A549 (cell line): ENCODE measurements at regions not wholly inside any gene's neighbourhood (a gene's known extent, or its start where the extent isn't known, plus 50 kb on each side); places are given as distances from the start of the nearest gene placed in this dataset.
A peak's percentile ranks its signal among the peaks of the same experiment; 100 is the strongest.
"Not testable (repeated sequence)": the region's sequence is repeated elsewhere in the genome, so short reads cannot be mapped to it uniquely, and the experiment has no call there.

ENCODE experiments used
- ATAC-seq, 2 experiments: fragments of 200-7000 bp in 1 of 2; fragments of >200 bp in 1 of 2; cut with Nextera tagmentation in 1 of 2; cut with Tn5 transposase in 1 of 2; 3 replicates each; pipeline versions ENCODE4 v1.8.0 to v1.9.1; 2018 to 2020; ENCODE audit warnings: mild to moderate bottlenecking in 1 of 2, moderate library complexity in 1 of 2
- CTCF ChIA-PET: fragments of 300-600 bp; sonication (Branson Sonifier 250); formaldehyde crosslinking; extraction: SDS; loops from one replicate; lab custom pipeline; 2021; ENCODE audit warnings: antibody characterized with exemption, inconsistent platforms; lab: Yijun Ruan, JAX
- POLR2A ChIA-PET: fragments of 350-600 bp; formaldehyde crosslinking; extraction: SDS; loops from one replicate; lab custom pipeline; 2021; ENCODE audit warnings: antibody characterized with exemption, inconsistent platforms; lab: Yijun Ruan, JAX
- DNase-seq, 2 experiments: peaks; one replicate each; pipeline versions ENCODE4 v3.0.0 to v3.0.0-alpha.2; 2011 to 2016; ENCODE audit warnings: low read depth in 1 of 2, low spot score in 1 of 2
- FAIRE-seq: peaks from 2 replicates; lab custom pipeline; 2011; peaks lifted over from hg19 to GRCh38; lab: Jason Lieb, UNC
- H3K27ac ChIP-seq, 2 experiments: fragments of >200 bp; sonication (Bioruptor Twin); formaldehyde crosslinking; 3 replicates each; pipeline ENCODE4 v1.5.1; 2016 to 2017
- H3K4me1 ChIP-seq: fragments of >200 bp; sonication (Bioruptor Twin); formaldehyde crosslinking; 3 replicates; pipeline ENCODE4 v1.6.1; 2016
- H3K4me2 ChIP-seq: fragments of >200 bp; sonication (Bioruptor Twin); formaldehyde crosslinking; 3 replicates; pipeline ENCODE4 v1.6.1; 2016
- H3K4me3 ChIP-seq: fragments of >200 bp; sonication (Bioruptor Twin); formaldehyde crosslinking; 3 replicates; pipeline ENCODE4 v1.5.1; 2016
- H3K9me3 ChIP-seq: fragments of >200 bp; sonication (Bioruptor Twin); formaldehyde crosslinking; 3 replicates; pipeline ENCODE4 v1.6.1; 2016
- BHLHE40 ChIP-seq: IDR thresholded peaks from 2 replicates; pipeline ENCODE4 v1.6.1; 2012; ENCODE audit warnings: low read depth, low read length, inconsistent platforms
- CBX2 ChIP-seq: fragments of 200-600 bp; sonication (generic); IDR thresholded peaks from 2 replicates; pipeline ENCODE4 v1.6.1; 2016; ENCODE audit warnings: low read depth, mild to moderate bottlenecking, borderline replicate concordance
- CEBPB ChIP-seq, 2 experiments: fragments of >200 bp in 1 of 2; sonication (Bioruptor Twin) in 1 of 2; formaldehyde crosslinking in 1 of 2; IDR thresholded peaks; 2 replicates each; pipeline ENCODE4 v1.6.1; 2012 to 2016
- EHMT2 ChIP-seq: fragments of 200-600 bp; sonication (generic); IDR thresholded peaks from 2 replicates; pipeline ENCODE4 v1.6.1; 2016; ENCODE audit warnings: antibody characterized with exemption, low read depth, mild to moderate bottlenecking, moderate library complexity
- EP300 ChIP-seq, 2 experiments: fragments of >200 bp; sonication (Bioruptor Twin); formaldehyde crosslinking; IDR thresholded peaks; 2 replicates in 1 of 2; 3 replicates in 1 of 2; pipeline ENCODE4 v1.6.1; 2016 to 2017
- FOXS1 ChIP-seq: fragments of 250-450 bp; sonication (Bioruptor Pico); IDR thresholded peaks from 2 replicates; pipeline ENCODE4 v1.5.0; 2020; ENCODE audit warnings: mild to moderate bottlenecking, moderate library complexity
- GATA3 ChIP-seq: IDR thresholded peaks from 2 replicates; pipeline ENCODE4 v1.6.1; 2012; ENCODE audit warnings: borderline replicate concordance
- HEYL ChIP-seq: fragments of 250-450 bp; sonication (Bioruptor Pico); IDR thresholded peaks from 2 replicates; pipeline ENCODE4 v1.8.0; 2021; ENCODE audit warnings: mild to moderate bottlenecking, moderate library complexity
- HOXA7 ChIP-seq: fragments of 250-450 bp; sonication (Bioruptor Pico); IDR thresholded peaks from 2 replicates; pipeline ENCODE4 v1.5.0; 2020; ENCODE audit warnings: mild to moderate bottlenecking, moderate library complexity
- HOXB5 ChIP-seq: fragments of 250-450 bp; sonication (Bioruptor Pico); IDR thresholded peaks from 2 replicates; pipeline ENCODE4 v1.5.0; 2020; ENCODE audit warnings: mild to moderate bottlenecking, moderate library complexity
- JUNB ChIP-seq: fragments of >200 bp; sonication (Bioruptor Twin); formaldehyde crosslinking; IDR thresholded peaks from 2 replicates; pipeline ENCODE4 v1.6.1; 2016
- KDM1A ChIP-seq: fragments of 200-600 bp; sonication (generic); IDR thresholded peaks from 2 replicates; pipeline ENCODE4 v1.6.1; 2016; ENCODE audit warnings: low read depth, mild to moderate bottlenecking
- KDM5A ChIP-seq: fragments of 200-600 bp; sonication (generic); IDR thresholded peaks from 2 replicates; pipeline ENCODE4 v1.6.1; 2016; ENCODE audit warnings: antibody characterized with exemption, mild to moderate bottlenecking
- MAFK ChIP-seq: fragments of 450-650 bp; IDR thresholded peaks from 2 replicates; pipeline ENCODE4 v1.6.1; 2014; ENCODE audit not compliant: partially characterized antibody
- MAZ ChIP-seq: fragments of 150-350 bp; IDR thresholded peaks from 2 replicates; pipeline ENCODE4 v1.6.1; 2014; ENCODE audit warnings: antibody characterized with exemption, low read depth, low read length, borderline replicate concordance
- NFE2L2 ChIP-seq: fragments of 150-350 bp; conservative IDR thresholded peaks from 2 replicates; pipeline ENCODE4 v1.6.1; 2014; ENCODE audit warnings: low read length
- POLR2A ChIP-seq: IDR thresholded peaks from 2 replicates; pipeline ENCODE4 v1.6.1; 2012; ENCODE audit warnings: mild to moderate bottlenecking, low read length
- RCOR1 ChIP-seq: fragments of 150-350 bp; IDR thresholded peaks from 2 replicates; pipeline ENCODE4 v1.6.1; 2014; ENCODE audit warnings: antibody characterized with exemption, low read length, low read depth
- SMC3 ChIP-seq: fragments of >200 bp; sonication (Bioruptor Twin); formaldehyde crosslinking; IDR thresholded peaks from 3 replicates; pipeline ENCODE4 v1.6.1; 2018; ENCODE audit warnings: inconsistent platforms
- TFCP2L1 ChIP-seq: fragments of 250-450 bp; sonication (Bioruptor Pico); IDR thresholded peaks from 2 replicates; pipeline ENCODE4 v1.5.0; 2021; ENCODE audit warnings: mild to moderate bottlenecking
- WGBS: methylation state at CpG from one replicate; pipeline ENCODE4 v1.1.6; 2017; ENCODE audit errors: missing lambda C conversion rate; 5-methylcytosine and 5-hydroxymethylcytosine counted together
- TF ChIP-seq, protein P1 (sequence below): IDR thresholded peaks from 2 replicates; pipeline ENCODE4 v1.6.1; 2012; ENCODE audit warnings: low read depth, borderline replicate concordance
- TF ChIP-seq, protein P2 (sequence below): IDR thresholded peaks from 2 replicates; pipeline ENCODE4 v1.6.1; 2012
- TF ChIP-seq, protein P3 (sequence below): fragments of >200 bp; sonication (Bioruptor Twin); formaldehyde crosslinking; IDR thresholded peaks from 3 replicates; pipeline ENCODE4 v1.5.1; 2016
- TF ChIP-seq, protein P4 (sequence below): fragments of 250-450 bp; sonication (Bioruptor Pico); IDR thresholded peaks from 2 replicates; pipeline ENCODE4 v1.5.0; 2021; ENCODE audit warnings: mild to moderate bottlenecking, moderate library complexity, borderline replicate concordance
- TF ChIP-seq, protein P5 (sequence below): fragments of 150-350 bp; IDR thresholded peaks from 2 replicates; pipeline ENCODE4 v1.6.1; 2014; ENCODE audit warnings: low read depth, mild to moderate bottlenecking, low read length

DNA sequence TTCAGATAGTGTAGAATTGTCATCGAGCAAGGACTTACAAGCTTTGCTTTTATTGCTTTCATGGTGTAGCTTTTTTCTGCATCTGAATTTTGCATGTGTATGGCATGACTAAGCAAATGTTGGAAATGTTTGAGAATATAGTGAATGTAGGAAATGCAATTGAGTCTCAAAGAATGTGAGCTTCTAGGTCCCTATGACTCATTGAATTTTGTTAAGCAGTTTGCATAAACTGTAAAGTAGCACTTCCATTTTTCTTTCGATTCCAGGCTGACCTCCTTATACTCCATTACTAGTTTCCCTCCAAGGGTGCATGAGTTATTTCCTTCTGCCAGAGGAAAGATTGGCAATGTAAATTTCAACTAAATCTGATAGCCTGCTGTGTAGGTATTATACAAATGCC lies 619.2 kb downstream of the DIPK2A start (continued):
- TF ChIP-seq MAZ: no peak
- no peak for TF ChIP-seq SMC3
- TF ChIP-seq MAFK: peak; percentile 69
- peak; percentile 46; the same call in 1 of the 2 replicates for TF ChIP-seq NFE2L2
- no peak for TF ChIP-seq HOXA7
- no peak for TF ChIP-seq GATA3
- TF ChIP-seq EHMT2: no peak
- TF ChIP-seq TFCP2L1 (CRISPR knock-in tag): no peak

DNA sequence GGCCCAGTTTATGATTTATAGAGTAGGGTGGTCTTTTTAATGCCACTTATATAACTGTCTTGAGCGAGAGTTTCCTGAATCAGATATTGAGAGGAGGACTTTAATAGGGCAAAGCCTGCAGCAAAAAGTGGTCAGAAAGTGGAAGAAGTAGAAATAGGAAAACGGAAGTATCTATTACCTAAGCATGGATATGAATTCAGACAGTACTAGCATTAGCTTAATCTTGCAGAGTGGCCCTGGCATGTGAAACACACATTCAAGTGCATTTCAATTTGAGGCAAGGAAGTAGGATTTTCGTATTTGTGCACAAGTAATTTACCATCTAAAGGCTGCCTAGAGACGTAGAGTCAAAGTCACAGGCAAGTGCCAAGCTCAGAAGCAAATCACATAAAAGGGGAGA lies 622.3 kb downstream of the DIPK2A start:
- H3K9me3 ChIP-seq: no peaks in the 10 kb centered on the region
- ATAC-seq (no peak), DNase-seq (no peak), FAIRE-seq (no peak)
- no peak overlapping the region for H3K27ac ChIP-seq
- ChIA-PET CTCF (no interaction called here), POLR2A (no interaction called here)
- TF ChIP-seq JUNB: no peak
- TF ChIP-seq, protein P1, sequence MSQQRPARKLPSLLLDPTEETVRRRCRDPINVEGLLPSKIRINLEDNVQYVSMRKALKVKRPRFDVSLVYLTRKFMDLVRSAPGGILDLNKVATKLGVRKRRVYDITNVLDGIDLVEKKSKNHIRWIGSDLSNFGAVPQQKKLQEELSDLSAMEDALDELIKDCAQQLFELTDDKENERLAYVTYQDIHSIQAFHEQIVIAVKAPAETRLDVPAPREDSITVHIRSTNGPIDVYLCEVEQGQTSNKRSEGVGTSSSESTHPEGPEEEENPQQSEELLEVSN: no peak
- TF ChIP-seq KDM5A: no peak
- TF ChIP-seq, protein P2, sequence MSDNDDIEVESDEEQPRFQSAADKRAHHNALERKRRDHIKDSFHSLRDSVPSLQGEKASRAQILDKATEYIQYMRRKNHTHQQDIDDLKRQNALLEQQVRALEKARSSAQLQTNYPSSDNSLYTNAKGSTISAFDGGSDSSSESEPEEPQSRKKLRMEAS: no peak
- no peak for TF ChIP-seq HOXB5 (CRISPR knock-in tag)
- TF ChIP-seq FOXS1: no peak
- no peak for TF ChIP-seq RCOR1
- TF ChIP-seq, protein P3, sequence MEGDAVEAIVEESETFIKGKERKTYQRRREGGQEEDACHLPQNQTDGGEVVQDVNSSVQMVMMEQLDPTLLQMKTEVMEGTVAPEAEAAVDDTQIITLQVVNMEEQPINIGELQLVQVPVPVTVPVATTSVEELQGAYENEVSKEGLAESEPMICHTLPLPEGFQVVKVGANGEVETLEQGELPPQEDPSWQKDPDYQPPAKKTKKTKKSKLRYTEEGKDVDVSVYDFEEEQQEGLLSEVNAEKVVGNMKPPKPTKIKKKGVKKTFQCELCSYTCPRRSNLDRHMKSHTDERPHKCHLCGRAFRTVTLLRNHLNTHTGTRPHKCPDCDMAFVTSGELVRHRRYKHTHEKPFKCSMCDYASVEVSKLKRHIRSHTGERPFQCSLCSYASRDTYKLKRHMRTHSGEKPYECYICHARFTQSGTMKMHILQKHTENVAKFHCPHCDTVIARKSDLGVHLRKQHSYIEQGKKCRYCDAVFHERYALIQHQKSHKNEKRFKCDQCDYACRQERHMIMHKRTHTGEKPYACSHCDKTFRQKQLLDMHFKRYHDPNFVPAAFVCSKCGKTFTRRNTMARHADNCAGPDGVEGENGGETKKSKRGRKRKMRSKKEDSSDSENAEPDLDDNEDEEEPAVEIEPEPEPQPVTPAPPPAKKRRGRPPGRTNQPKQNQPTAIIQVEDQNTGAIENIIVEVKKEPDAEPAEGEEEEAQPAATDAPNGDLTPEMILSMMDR: no peak
- no peak for TF ChIP-seq BHLHE40
- TF ChIP-seq, protein P4, sequence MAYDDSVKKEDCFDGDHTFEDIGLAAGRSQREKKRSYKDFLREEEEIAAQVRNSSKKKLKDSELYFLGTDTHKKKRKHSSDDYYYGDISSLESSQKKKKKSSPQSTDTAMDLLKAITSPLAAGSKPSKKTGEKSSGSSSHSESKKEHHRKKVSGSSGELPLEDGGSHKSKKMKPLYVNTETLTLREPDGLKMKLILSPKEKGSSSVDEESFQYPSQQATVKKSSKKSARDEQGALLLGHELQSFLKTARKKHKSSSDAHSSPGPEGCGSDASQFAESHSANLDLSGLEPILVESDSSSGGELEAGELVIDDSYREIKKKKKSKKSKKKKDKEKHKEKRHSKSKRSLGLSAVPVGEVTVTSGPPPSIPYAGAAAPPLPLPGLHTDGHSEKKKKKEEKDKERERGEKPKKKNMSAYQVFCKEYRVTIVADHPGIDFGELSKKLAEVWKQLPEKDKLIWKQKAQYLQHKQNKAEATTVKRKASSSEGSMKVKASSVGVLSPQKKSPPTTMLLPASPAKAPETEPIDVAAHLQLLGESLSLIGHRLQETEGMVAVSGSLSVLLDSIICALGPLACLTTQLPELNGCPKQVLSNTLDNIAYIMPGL (CRISPR knock-in tag): no peak
- TF ChIP-seq EP300 (IDR thresholded peaks at IDR 0.05): no peak
- H3K4me3 ChIP-seq: no peak overlapping the region
- WGBS: 38% methylated on average over 4 of the region's 4 CpGs
- no peak overlapping the region for H3K4me2 ChIP-seq
- peaks cover 3% of the 10 kb centered on the region; the same call in 1 of the 3 replicates for H3K4me1 ChIP-seq

DNA sequence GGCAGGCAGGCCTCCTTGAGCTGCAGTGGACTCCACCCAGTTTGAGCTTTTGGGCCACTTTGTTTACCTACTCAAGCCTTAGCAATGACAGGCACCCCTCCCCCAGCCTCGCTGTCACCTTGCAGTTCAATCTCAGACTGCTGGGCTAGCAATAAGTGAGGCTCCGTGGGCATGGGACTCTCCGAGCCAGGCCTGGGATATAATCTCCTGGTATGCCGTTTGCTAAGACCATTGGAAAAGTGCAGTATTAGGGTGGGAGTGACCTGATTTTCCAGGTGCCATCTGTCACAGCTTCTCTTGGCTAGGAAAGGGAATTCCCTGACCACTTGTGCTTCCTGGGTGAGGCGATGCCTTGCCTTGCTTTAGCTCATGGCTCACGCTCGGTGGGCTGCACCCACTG lies 648.6 kb downstream of the DIPK2A start:
- DNase-seq, CTCF ChIA-PET, FAIRE-seq, ATAC-seq, H3K27ac ChIP-seq, POLR2A ChIA-PET, H3K4me2 ChIP-seq, H3K4me3 ChIP-seq, H3K4me1 ChIP-seq, H3K9me3 ChIP-seq: not testable (repeated sequence)
- WGBS: 4% methylated on average over 7 of the region's 7 CpGs

DNA sequence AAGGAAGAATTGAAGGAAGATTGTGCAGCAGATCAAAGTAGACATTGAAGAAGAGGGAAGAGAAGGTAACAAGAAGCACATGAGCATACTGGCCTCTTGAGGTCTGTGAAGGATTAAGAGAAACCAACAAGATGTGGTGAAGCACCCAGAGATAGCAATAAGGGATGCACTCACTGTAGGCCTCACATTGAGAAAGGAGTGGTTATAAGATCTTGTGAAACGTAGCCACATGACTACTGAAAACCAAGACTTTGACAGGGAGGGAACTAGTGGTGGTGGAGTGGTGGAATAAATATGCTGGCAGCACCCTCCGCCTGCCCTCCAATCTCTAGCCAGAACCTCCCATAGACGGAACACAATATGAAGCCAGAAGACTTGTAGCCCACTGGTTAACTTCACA lies 651.2 kb downstream of the DIPK2A start:
- 37% methylated on average over 3 of the region's 3 CpGs for WGBS
- CTCF ChIA-PET: no interaction called here
- H3K27ac ChIP-seq: no peak overlapping the region
- POLR2A ChIA-PET: no interaction called here
- H3K4me1 ChIP-seq: no peaks in the 10 kb centered on the region
- no peaks in the 10 kb centered on the region for H3K9me3 ChIP-seq
- no peak overlapping the region for H3K4me3 ChIP-seq
- no peak for FAIRE-seq
- H3K4me2 ChIP-seq: no peak overlapping the region
- no peak for DNase-seq
- ATAC-seq: no peak
- TF ChIP-seq, protein P5, sequence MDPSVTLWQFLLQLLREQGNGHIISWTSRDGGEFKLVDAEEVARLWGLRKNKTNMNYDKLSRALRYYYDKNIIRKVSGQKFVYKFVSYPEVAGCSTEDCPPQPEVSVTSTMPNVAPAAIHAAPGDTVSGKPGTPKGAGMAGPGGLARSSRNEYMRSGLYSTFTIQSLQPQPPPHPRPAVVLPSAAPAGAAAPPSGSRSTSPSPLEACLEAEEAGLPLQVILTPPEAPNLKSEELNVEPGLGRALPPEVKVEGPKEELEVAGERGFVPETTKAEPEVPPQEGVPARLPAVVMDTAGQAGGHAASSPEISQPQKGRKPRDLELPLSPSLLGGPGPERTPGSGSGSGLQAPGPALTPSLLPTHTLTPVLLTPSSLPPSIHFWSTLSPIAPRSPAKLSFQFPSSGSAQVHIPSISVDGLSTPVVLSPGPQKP: no peak
- TF ChIP-seq, protein P4 (CRISPR knock-in tag): no peak
- TF ChIP-seq POLR2A: no peak
- TF ChIP-seq TFCP2L1 (CRISPR knock-in tag): no peak
- TF ChIP-seq HEYL (CRISPR knock-in tag): no peak
- no peak for TF ChIP-seq EHMT2
- TF ChIP-seq, protein P3: no peak
- TF ChIP-seq CEBPB (IDR thresholded peaks at IDR 0.05): no peak
- no peak for TF ChIP-seq CBX2
- TF ChIP-seq SMC3: no peak
- no peak for TF ChIP-seq KDM1A
